Activated CD4-positive, alpha-beta T cell treated with anti-CD3 and anti-CD28 coated beads, Interleukin-2, Interleukin-4, amounts not matched to agents 100 ng/mL and 50 ng/mL, durations not matched to agents 16 hours and 8 hours (primary cell): ENCODE measurements at regions not wholly inside any gene's neighbourhood (a gene's known extent, or its start where the extent isn't known, plus 50 kb on each side); places are given as distances from the start of the nearest gene placed in this dataset.
"Not testable (repeated sequence)": the region's sequence is repeated elsewhere in the genome, so short reads cannot be mapped to it uniquely, and the experiment has no call there.

Source experiments
- DNase-seq: peaks from one replicate; pipeline ENCODE4 v3.0.0-alpha.2; 2020; ENCODE audit warnings: low spot score

DNA sequence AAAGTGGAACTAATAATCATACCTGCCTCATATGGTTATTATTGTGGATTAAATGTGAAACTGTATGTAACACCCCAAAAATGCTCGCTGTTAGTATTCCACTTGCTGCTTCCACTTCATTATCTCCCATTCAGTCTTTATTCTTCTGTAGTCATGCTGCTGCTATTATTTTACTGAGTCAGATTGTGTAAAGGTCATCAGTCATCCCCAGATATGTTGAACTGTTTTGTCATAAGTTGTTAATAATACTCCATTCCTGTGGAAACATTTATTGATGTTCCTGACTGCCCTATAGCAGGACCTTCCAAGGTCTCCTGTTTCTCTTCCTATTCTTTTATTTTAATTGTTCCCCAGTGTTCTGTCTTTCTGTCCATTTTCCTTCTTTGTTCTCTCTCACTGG is 1148.3 kb downstream of the EPHA7 start:
- no peak for DNase-seq

- DNase-seq: no peak
Measured at GRCh38 chr6:92270365-92270764, 1149.0 kb downstream of the EPHA7 start.

GRCh38 chr6:92267335-92267734 is 1152.0 kb downstream of the EPHA7 start:
- no peak for DNase-seq

DNA sequence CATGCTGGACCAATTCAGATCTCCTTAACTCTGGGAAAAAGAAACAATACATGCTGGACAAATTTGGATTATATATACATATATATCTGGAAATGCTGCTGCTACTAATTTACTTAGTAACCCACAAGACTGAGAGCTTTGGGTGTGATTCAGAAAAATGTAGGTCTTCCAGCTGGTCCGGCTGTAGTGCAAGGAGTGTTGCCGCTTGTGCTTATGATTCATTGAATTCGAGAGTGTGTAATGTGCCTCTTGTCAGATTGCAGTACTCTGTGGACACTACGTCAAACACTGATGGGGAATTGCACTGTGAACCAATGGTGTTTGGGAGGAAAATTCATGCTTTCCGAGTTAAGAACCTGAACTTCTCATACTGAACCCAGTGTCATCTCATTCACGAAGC is 1155.5 kb downstream of the EPHA7 start:
- DNase-seq: no peak

DNA sequence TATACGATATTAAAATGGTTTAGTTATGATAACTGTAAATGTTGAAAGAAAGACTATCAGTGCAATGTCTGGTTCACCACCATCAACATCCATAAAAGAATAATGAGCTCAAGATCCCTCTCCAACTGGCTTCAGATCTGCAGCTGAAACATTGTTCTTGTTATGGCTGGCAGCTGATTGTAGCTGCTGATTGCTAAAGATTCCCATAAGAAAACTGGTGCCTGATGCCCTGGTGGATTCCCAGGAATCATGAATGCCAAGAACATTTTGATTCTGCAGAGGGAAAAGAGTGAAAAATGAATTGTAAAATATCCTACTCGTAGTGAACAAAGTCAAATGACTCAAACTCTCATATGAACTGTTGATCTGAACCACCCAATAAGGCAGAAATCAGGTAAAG is 1160.2 kb downstream of the EPHA7 start:
- no peak for DNase-seq

- DNase-seq: no peak
Measured at GRCh38 chr6:92243315-92243714, 1176.0 kb downstream of the EPHA7 start.

GRCh38 chr6:92231171-92231701 is 1188.1 kb downstream of the EPHA7 start:
- DNase-seq: no peak

- DNase-seq: not testable (repeated sequence)
Measured at GRCh38 chr6:92219987-92220386, 1199.4 kb downstream of the EPHA7 start.

DNA sequence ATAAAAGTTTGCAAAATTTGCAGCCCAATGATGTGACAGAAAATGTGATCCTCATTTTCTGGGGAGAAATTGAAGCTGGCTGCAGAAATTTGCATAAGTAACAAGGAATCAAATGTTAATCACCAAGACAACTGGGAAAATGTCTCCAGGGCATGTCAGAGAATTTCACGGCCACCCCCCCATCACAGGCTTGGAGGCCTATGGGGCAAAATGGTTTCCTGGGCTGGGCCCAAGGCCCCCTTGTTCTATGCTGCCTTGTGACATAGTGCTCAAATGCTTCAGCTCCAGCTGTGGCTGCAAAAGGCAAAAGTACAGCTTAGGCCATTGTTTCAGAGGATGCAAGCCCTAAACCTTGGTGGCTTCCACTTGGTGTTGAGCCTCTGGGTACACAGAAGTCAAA is 1202.6 kb downstream of the EPHA7 start:
- DNase-seq: no peak

DNA sequence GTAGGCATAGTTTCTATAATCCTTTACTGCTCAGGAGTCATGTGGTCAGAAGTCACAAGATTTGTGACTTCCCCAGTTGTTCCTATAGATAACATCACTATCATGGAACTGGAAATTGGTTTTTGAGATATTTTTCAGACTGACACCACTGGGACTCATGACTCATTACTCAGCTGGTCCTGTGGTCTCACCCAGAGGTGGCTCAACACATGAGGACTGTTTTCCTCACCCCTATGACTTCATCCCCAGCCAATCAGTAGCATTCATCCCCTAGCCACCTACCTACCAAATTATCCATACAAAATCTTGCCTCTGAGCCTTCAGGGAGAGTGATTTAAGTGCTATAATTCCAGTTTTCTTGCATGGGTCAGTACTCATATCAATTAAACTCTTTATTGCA is 1217.7 kb downstream of the EPHA7 start:
- no peak for DNase-seq

DNA sequence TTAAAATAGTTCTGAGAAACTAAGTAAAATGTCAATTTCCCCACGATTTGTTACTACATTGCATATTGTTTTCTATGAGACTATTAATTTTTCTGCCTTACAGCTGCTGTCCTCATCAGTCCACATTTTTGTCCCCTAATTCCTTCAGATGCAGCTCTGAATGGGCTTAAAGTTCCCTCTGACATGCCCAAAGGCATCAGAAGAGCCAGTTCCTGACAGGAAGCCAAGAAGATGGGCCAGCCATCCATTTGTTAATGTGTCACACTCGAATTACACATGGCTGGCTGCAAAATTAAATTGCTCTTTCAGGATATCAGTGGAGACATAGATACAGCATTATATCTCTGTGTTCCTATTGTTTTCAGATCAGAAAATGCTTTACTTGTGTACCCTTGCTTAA is 1223.0 kb downstream of the EPHA7 start:
- DNase-seq: no peak

- no peak for DNase-seq
Measured at GRCh38 chr6:92195796-92196195, 1223.6 kb downstream of the EPHA7 start.

- DNase-seq: no peak
Measured at GRCh38 chr6:92188016-92188415, 1231.3 kb downstream of the EPHA7 start.

DNA sequence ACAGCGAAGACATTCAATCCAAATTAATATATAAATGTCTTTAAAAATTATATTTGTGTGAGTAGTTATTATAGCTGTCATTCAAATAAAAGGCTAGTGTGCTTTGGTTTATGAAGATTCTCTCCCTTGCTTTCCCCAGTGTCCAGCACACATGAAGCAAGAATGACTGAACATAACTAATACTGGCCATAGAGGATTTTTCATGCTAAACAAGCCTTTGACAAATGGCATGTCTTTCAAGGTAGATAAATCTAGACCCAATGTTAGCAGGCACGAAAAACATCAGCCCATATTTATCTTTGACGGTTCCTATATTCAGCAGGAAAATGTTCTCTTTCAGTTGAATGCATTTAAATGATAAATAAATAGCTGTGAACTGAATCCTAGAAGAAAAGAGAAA is 1234.4 kb downstream of the EPHA7 start:
- no peak for DNase-seq

- DNase-seq: no peak
Measured at GRCh38 chr6:92181347-92181746, 1238.0 kb downstream of the EPHA7 start.

GRCh38 chr6:92180090-92180489 is 1239.3 kb downstream of the EPHA7 start:
- no peak for DNase-seq

DNA sequence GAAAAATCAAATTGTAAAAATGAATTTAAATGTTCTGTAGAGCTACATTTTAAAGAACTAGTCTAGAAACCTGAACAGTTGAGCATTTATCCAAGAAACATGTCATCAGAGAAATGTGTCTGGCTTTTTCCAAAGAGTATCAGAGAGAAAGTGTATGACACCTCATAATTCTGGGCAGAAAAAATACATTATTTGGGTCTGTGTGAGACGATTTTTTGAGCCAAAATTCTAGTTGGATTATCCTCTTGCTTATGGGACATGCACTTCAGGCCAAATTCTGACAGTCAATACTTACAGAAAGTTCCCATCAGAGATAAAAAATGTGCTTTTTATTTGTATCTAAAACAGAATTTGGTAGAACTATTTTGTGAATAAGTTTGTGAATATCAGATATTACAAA is 1242.7 kb downstream of the EPHA7 start:
- no peak for DNase-seq

- no peak for DNase-seq
Measured at GRCh38 chr6:92174398-92175073, 1244.8 kb downstream of the EPHA7 start.

GRCh38 chr6:92169506-92169905 is 1249.9 kb downstream of the EPHA7 start:
- no peak for DNase-seq

GRCh38 chr6:92166666-92167065 is 1252.7 kb downstream of the EPHA7 start:
- no peak for DNase-seq

DNA sequence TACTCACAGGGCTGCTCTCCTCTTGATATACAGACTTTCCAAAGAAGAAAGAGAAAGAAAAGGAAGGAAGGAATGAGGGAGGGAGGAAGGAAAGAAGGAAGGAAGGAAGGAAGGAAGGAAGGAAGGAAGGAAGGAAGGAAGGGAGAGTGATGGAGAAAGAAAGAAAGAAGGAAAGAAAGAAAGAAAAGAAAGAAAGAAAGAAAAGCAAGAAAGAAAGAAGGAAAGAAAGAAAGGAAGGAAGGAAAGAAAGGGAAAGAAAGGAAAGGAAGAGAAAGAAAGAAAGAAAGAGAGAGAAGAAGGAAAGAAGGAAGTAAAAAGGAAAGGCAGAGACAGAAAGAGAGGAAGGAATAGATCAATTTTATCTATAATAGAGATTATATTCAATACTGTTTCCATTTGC is 1257.4 kb downstream of the EPHA7 start:
- DNase-seq: no peak

GRCh38 chr6:92160226-92160625 is 1259.1 kb downstream of the EPHA7 start:
- no peak for DNase-seq

- DNase-seq: no peak
Measured at GRCh38 chr6:92159046-92159445, 1260.3 kb downstream of the EPHA7 start.

- no peak for DNase-seq
Measured at GRCh38 chr6:92150553-92150952, 1268.8 kb downstream of the EPHA7 start.
